Omental fat pad (tissue), 3 donors: ENCODE measurements at regions not wholly inside any gene's neighbourhood (a gene's known extent, or its start where the extent isn't known, plus 50 kb on each side); places are given as distances from the start of the nearest gene placed in this dataset.

ENCODE experiments used
- ATAC-seq: fragments of 150-250 bp; one replicate; pipeline ENCODE4 v1.9.1; 2016; ENCODE audit warnings: mild to moderate bottlenecking, moderate library complexity; ENCODE audit not compliant: low FRiP score
- DNase-seq: peaks from one replicate; pipeline ENCODE4 v3.0.0-alpha.2; 2019; ENCODE audit warnings: low spot score
- TF ChIP-seq, protein P1 (sequence below), 3 donors: fragments of 450-650 bp; IDR thresholded peaks; one replicate each; pipeline ENCODE4 v1.5.1; 2016 to 2017; ENCODE audit warnings: antibody characterized with exemption in 3 of 3, mild to moderate bottlenecking in 3 of 3, moderate library complexity in 2 of 3

DNA sequence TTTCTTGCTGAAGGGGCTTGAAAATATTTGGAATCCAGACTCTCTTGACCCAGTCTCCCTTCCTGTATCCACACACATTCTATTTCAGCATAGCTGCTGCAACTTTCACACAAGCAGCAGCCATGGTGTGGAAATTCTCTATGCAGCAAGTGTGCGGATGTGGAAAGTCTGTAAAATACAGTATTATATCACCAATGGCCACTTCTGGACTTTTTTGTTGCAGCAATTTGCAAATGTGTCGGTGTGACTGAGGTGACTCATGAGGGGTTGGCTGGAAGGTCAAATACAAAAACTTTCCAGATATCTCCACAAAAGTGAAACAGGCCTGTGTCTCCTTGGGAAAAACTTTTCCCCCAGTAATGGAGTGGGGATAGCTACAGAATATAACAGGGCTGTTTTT is 299.3 kb upstream of the GYPC start:
- TF ChIP-seq, protein P1, sequence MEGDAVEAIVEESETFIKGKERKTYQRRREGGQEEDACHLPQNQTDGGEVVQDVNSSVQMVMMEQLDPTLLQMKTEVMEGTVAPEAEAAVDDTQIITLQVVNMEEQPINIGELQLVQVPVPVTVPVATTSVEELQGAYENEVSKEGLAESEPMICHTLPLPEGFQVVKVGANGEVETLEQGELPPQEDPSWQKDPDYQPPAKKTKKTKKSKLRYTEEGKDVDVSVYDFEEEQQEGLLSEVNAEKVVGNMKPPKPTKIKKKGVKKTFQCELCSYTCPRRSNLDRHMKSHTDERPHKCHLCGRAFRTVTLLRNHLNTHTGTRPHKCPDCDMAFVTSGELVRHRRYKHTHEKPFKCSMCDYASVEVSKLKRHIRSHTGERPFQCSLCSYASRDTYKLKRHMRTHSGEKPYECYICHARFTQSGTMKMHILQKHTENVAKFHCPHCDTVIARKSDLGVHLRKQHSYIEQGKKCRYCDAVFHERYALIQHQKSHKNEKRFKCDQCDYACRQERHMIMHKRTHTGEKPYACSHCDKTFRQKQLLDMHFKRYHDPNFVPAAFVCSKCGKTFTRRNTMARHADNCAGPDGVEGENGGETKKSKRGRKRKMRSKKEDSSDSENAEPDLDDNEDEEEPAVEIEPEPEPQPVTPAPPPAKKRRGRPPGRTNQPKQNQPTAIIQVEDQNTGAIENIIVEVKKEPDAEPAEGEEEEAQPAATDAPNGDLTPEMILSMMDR (IDR thresholded peaks at IDR 0.05) = no peak
- DNase-seq (no peak), ATAC-seq (no peak)

- TF ChIP-seq, protein P1 (IDR thresholded peaks at IDR 0.05) = no peak
- ATAC-seq (no peak), DNase-seq (no peak)
Measured at GRCh38 chr2:126358122-126358521, 297.8 kb upstream of the GYPC start.

- DNase-seq = no peak
- TF ChIP-seq, protein P1 (IDR thresholded peaks at IDR 0.05) = no peak
- no peak for ATAC-seq
Measured at GRCh38 chr2:126359494-126359893, 296.5 kb upstream of the GYPC start.

DNA sequence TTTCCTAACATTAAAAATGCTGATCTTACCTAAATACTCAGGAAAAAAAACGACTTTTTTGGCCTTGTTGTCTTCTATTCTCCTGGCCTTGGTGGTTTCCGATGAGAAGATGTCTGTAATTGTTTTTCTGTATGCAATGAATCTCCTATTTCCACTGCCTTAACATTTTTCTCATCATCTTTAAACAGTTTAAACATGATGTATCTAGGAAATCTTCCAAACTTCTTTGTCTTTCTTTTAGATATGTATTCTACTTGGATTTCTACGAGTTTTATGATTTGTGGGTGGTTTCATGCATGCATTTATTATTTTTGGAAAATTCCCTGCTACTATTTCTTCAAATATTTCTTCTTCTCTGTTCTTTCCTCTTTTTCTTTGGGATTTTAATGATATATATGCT is 288.6 kb upstream of the GYPC start:
- no peak for DNase-seq
- TF ChIP-seq, protein P1 (IDR thresholded peaks at IDR 0.05) = no peak
- ATAC-seq = no peak

DNA sequence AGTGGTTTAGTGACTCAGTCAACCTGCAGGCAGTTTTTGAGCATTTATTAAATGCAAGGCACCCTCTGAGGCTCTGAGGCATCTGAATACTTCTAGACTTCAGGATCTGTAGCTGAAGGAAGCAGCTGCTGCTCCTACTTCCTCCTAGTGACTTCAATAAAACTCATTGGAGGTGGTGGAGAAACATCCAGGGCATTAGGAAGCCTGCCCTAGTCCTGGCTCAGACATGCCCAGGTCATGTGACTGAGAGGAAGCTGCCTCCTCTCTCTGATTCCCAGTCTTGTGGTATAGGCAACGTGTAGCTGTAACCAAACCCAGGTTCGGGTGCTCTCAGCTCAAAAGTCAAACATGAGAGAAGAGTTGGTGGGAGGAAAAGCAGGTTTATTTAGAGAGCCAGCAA is 287.2 kb upstream of the GYPC start:
- ATAC-seq (no peak), DNase-seq (no peak)
- TF ChIP-seq, protein P1 (IDR thresholded peaks at IDR 0.05) = no peak

DNA sequence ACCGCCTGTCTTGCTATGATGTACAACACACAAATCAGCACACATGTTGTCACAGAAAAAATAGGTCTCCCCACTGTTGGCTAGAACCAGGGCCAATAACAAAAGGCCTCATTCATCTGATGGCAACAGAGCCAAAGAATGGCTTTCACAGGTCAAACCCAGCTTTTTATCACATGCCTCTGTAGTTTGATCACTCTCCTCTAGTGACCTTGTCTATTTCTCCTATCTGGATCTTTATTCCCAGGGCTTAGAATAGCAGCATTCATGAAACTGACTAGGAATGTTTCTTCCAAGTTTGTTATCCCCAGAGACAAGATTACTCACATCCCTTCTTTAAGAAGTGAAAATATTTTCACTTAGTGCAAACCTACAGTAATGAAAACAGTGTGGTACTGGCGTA is 285.8 kb upstream of the GYPC start:
- DNase-seq = no peak
- no peak for ATAC-seq
- TF ChIP-seq, protein P1 (IDR thresholded peaks at IDR 0.05) = no peak

GRCh38 chr2:126372406-126372805 is 283.6 kb upstream of the GYPC start:
- ATAC-seq = no peak
- TF ChIP-seq, protein P1 (IDR thresholded peaks at IDR 0.05) = no peak

More at GRCh38 chr2:126372406-126372805, 283.6 kb upstream of the GYPC start:
- DNase-seq = no peak
